ENCODE measurements at regions not wholly inside any gene's neighbourhood (a gene's known extent, or its start where the extent isn't known, plus 50 kb on each side); places are given as distances from the start of the nearest gene placed in this dataset.

- no peak for DNase-seq
- ATAC-seq, result no peak
- Mint-ChIP-seq H3K27me3 (no peaks in the 10 kb centered on the region), H3K9me3 (peaks cover 9 to 26% of the 10 kb centered on the region in 2 donors), H3K4me3 (no peak overlapping the region), H3K27ac (no peak overlapping the region), H3K4me1 (no peaks in the 10 kb centered on the region)
Observed at GRCh38 chr6:74631564-74631963, 574.3 kb downstream of the COL12A1 start.

- H3K27ac Mint-ChIP-seq, result no peak overlapping the region
- no peak overlapping the region for H3K4me3 Mint-ChIP-seq
- DNase-seq (no peak), ATAC-seq (no peak)
- H3K27me3 Mint-ChIP-seq, result no peaks in the 10 kb centered on the region
- peaks cover 12 to 57% of the 10 kb centered on the region in 2 donors for H3K9me3 Mint-ChIP-seq
- H3K4me1 Mint-ChIP-seq, result no peaks in the 10 kb centered on the region
Observed at GRCh38 chr6:74626288-74626687, 579.6 kb downstream of the COL12A1 start.

- Mint-ChIP-seq H3K27ac (no peak overlapping the region), H3K4me1 (no peaks in the 10 kb centered on the region), H3K9me3 (peaks cover 18 to 51% of the 10 kb centered on the region in 2 donors), H3K4me3 (no peak overlapping the region), H3K27me3 (no peaks in the 10 kb centered on the region)
- no peak for ATAC-seq
- DNase-seq, result no peak
Observed at GRCh38 chr6:74623027-74623426, 582.8 kb downstream of the COL12A1 start.

GRCh38 chr6:74611220-74611619, 594.6 kb downstream of the COL12A1 start:
- Mint-ChIP-seq H3K9me3 (peaks cover 7 to 9% of the 10 kb centered on the region in 2 donors), H3K4me3 (no peak overlapping the region), H3K4me1 (no peaks in the 10 kb centered on the region), H3K27ac (no peak overlapping the region), H3K27me3 (no peaks in the 10 kb centered on the region)
- ATAC-seq (no peak), DNase-seq (no peak)

- no peak for ATAC-seq
- no peak overlapping the region for H3K27ac Mint-ChIP-seq
Observed at GRCh38 chr6:74610352-74610751, 595.5 kb downstream of the COL12A1 start.

GRCh38 chr6:74609871-74610270, 596.0 kb downstream of the COL12A1 start:
- DNase-seq (no peak), ATAC-seq (no peak)
- H3K27ac Mint-ChIP-seq, result no peak overlapping the region

More at GRCh38 chr6:74610352-74610751, 595.5 kb downstream of the COL12A1 start:
- no peak for DNase-seq
- Mint-ChIP-seq H3K4me3 (no peak overlapping the region), H3K4me1 (no peaks in the 10 kb centered on the region), H3K9me3 (peaks cover 7 to 9% of the 10 kb centered on the region in 2 donors), H3K27me3 (no peaks in the 10 kb centered on the region)

GRCh38 chr6:74607934-74608333, 597.9 kb downstream of the COL12A1 start:
- no peaks in the 10 kb centered on the region for H3K4me1 Mint-ChIP-seq
- peaks cover 0 to 4% of the 10 kb centered on the region in 2 donors for H3K9me3 Mint-ChIP-seq
- no peaks in the 10 kb centered on the region for H3K27me3 Mint-ChIP-seq
- no peak overlapping the region for H3K4me3 Mint-ChIP-seq
- ATAC-seq (no peak), DNase-seq (no peak)
- no peak overlapping the region for H3K27ac Mint-ChIP-seq

More at GRCh38 chr6:74609871-74610270, 596.0 kb downstream of the COL12A1 start:
- Mint-ChIP-seq H3K9me3 (peaks cover 7 to 9% of the 10 kb centered on the region in 2 donors), H3K4me1 (no peaks in the 10 kb centered on the region), H3K4me3 (no peak overlapping the region), H3K27me3 (no peaks in the 10 kb centered on the region)

GRCh38 chr6:74607468-74607867, 598.4 kb downstream of the COL12A1 start:
- DNase-seq (no peak), ATAC-seq (no peak)
- H3K9me3 Mint-ChIP-seq, result peaks cover 0 to 4% of the 10 kb centered on the region in 2 donors
- H3K27me3 Mint-ChIP-seq, result no peaks in the 10 kb centered on the region
- H3K4me1 Mint-ChIP-seq, result no peaks in the 10 kb centered on the region
- H3K27ac Mint-ChIP-seq, result no peak overlapping the region
- no peak overlapping the region for H3K4me3 Mint-ChIP-seq

GRCh38 chr6:74606582-74607071, 599.2 kb downstream of the COL12A1 start:
- Mint-ChIP-seq H3K9me3 (peaks cover 0 to 4% of the 10 kb centered on the region in 2 donors), H3K27me3 (no peaks in the 10 kb centered on the region), H3K4me1 (no peaks in the 10 kb centered on the region), H3K27ac (no peak overlapping the region), H3K4me3 (no peak overlapping the region)
- ATAC-seq (no peak), DNase-seq (no peak)

GRCh38 chr6:74605922-74606581, 599.8 kb downstream of the COL12A1 start:
- Mint-ChIP-seq H3K27me3 (no peaks in the 10 kb centered on the region), H3K4me1 (no peaks in the 10 kb centered on the region), H3K4me3 (no peak overlapping the region), H3K27ac (no peak overlapping the region), H3K9me3 (peaks cover 0 to 4% of the 10 kb centered on the region in 2 donors)
- DNase-seq (no peak), ATAC-seq (no peak)

- ATAC-seq (no peak), DNase-seq (no peak)
- Mint-ChIP-seq H3K4me1 (no peaks in the 10 kb centered on the region), H3K27ac (no peak overlapping the region), H3K9me3 (peaks cover 0 to 4% of the 10 kb centered on the region in 2 donors), H3K27me3 (no peaks in the 10 kb centered on the region), H3K4me3 (no peak overlapping the region)
Observed at GRCh38 chr6:74604279-74604678, 601.6 kb downstream of the COL12A1 start.

GRCh38 chr6:74603322-74604076, 602.4 kb downstream of the COL12A1 start:
- no peaks in the 10 kb centered on the region for H3K4me1 Mint-ChIP-seq
- H3K4me3 Mint-ChIP-seq, result no peak overlapping the region
- ATAC-seq (no peak), DNase-seq (no peak)
- H3K9me3 Mint-ChIP-seq, result peaks cover 0 to 4% of the 10 kb centered on the region in 2 donors
- H3K27ac Mint-ChIP-seq, result no peak overlapping the region
- no peaks in the 10 kb centered on the region for H3K27me3 Mint-ChIP-seq

GRCh38 chr6:74602206-74602605, 603.6 kb downstream of the COL12A1 start:
- Mint-ChIP-seq H3K4me1 (no peaks in the 10 kb centered on the region), H3K4me3 (no peak overlapping the region), H3K27me3 (no peaks in the 10 kb centered on the region), H3K9me3 (peaks cover 0 to 4% of the 10 kb centered on the region in 2 donors), H3K27ac (no peak overlapping the region)
- no peak for ATAC-seq
- DNase-seq, result no peak

GRCh38 chr6:74598462-74599393, 607.1 kb downstream of the COL12A1 start:
- Mint-ChIP-seq H3K4me3 (no peak overlapping the region), H3K27me3 (no peaks in the 10 kb centered on the region), H3K4me1 (no peaks in the 10 kb centered on the region), H3K9me3 (no peaks in the 10 kb centered on the region), H3K27ac (no peak overlapping the region)
- no peak for ATAC-seq
- no peak for DNase-seq

GRCh38 chr6:74597840-74598239, 608.0 kb downstream of the COL12A1 start:
- H3K27me3 Mint-ChIP-seq, result no peaks in the 10 kb centered on the region
- no peaks in the 10 kb centered on the region for H3K4me1 Mint-ChIP-seq
- H3K4me3 Mint-ChIP-seq, result no peak overlapping the region
- H3K27ac Mint-ChIP-seq, result no peak overlapping the region
- DNase-seq (no peak), ATAC-seq (no peak)
- peaks cover 0 to 7% of the 10 kb centered on the region in 2 donors for H3K9me3 Mint-ChIP-seq

Measured in stimulated activated naive CD8-positive, alpha-beta T cell treated with anti-CD3 and anti-CD28 coated beads, Interleukin-15, amount 100 ng/mL, for 72 hours (primary cell).